A673 (cell line): ENCODE measurements at regions not wholly inside any gene's neighbourhood (a gene's known extent, or its start where the extent isn't known, plus 50 kb on each side); places are given as distances from the start of the nearest gene placed in this dataset.

ENCODE experiments used
- BruUV-seq: library from RNA; stranded (reverse); fragments of 400-500 nt; replicated peaks from 2 replicates; lab custom pipeline; 2021; lab: Mats Ljungman, UMichigan
- CTCF ChIA-PET: fragments of 300-600 bp; sonication (Branson Sonifier 250); formaldehyde crosslinking; loops from one replicate; lab custom pipeline; 2022; ENCODE audit warnings: antibody characterized with exemption; lab: Charles Lee
- POLR2A ChIA-PET: fragments of 300-600 bp; sonication (Branson Sonifier 250); formaldehyde crosslinking; loops from one replicate; lab custom pipeline; 2022; ENCODE audit warnings: antibody characterized with exemption; ENCODE audit not compliant: low non-redundant PET; lab: Charles Lee
- DNase-seq: peaks from one replicate; pipeline ENCODE4 v3.0.0-alpha.2; 2015; ENCODE audit warnings: low spot score
- H3K27ac ChIP-seq: fragments of 200-600 bp; sonication (generic); 2 replicates; pipeline ENCODE4 v1.5.1; 2016; ENCODE audit warnings: mixed run types, low read depth, mild to moderate bottlenecking, mixed read lengths, antibody characterized with exemption, low read length; ENCODE audit not compliant: poor library complexity, severe bottlenecking
- H3K27me3 ChIP-seq: fragments of 200-600 bp; sonication (generic); replicated peaks from 2 replicates; pipeline ENCODE4 v1.6.1; 2017; ENCODE audit warnings: mixed run types, low read depth, mild to moderate bottlenecking, mixed read lengths, antibody characterized with exemption, low read length; ENCODE audit not compliant: insufficient read depth, poor library complexity
- H3K36me3 ChIP-seq: fragments of 200-600 bp; sonication (generic); 2 replicates; pipeline ENCODE4 v1.6.1; 2016; ENCODE audit warnings: mixed run types, mild to moderate bottlenecking, mixed read lengths, antibody characterized with exemption, low read length; ENCODE audit not compliant: insufficient read depth, poor library complexity, severe bottlenecking
- H3K4me1 ChIP-seq: fragments of 200-600 bp; sonication (generic); 2 replicates; pipeline ENCODE4 v1.6.1; 2017; ENCODE audit warnings: mixed run types, mild to moderate bottlenecking, mixed read lengths, antibody characterized with exemption, low read length; ENCODE audit not compliant: insufficient read depth, poor library complexity, severe bottlenecking
- H3K4me3 ChIP-seq: fragments of 200-600 bp; sonication (generic); 2 replicates; pipeline ENCODE4 v1.5.1; 2016; ENCODE audit warnings: low read depth, mixed run types, mild to moderate bottlenecking, mixed read lengths, low read length; ENCODE audit not compliant: poor library complexity, severe bottlenecking
- H3K9me3 ChIP-seq: fragments of 200-600 bp; sonication (generic); 2 replicates; pipeline ENCODE4 v1.6.1; 2016; ENCODE audit warnings: mixed run types, low read depth, mild to moderate bottlenecking, mixed read lengths, antibody characterized with exemption, low read length; ENCODE audit not compliant: poor library complexity, severe bottlenecking
- EZH2 ChIP-seq: fragments of 200-600 bp; sonication (generic); IDR thresholded peaks from 2 replicates; pipeline ENCODE4 v1.6.1; 2017; ENCODE audit warnings: borderline replicate concordance, low read depth, mild to moderate bottlenecking, mixed read lengths, antibody characterized with exemption, low read length; ENCODE audit not compliant: poor library complexity, severe bottlenecking
- intact Hi-C: fragments of 100-400 bp; cut with micrococcal nuclease; formaldehyde crosslinking; loops from one replicate; pipeline ENCODE4 v1.10.0; 2022; ENCODE audit not compliant: unreplicated experiment
- TF ChIP-seq, protein P1 (sequence below): fragments of 300-800, 200-600 bp; sonication (generic); conservative IDR thresholded peaks from 2 replicates; pipeline ENCODE4 v1.5.1; 2017; ENCODE audit warnings: low read depth, mild to moderate bottlenecking, antibody characterized with exemption, low read length, moderate library complexity, mixed read lengths

DNA sequence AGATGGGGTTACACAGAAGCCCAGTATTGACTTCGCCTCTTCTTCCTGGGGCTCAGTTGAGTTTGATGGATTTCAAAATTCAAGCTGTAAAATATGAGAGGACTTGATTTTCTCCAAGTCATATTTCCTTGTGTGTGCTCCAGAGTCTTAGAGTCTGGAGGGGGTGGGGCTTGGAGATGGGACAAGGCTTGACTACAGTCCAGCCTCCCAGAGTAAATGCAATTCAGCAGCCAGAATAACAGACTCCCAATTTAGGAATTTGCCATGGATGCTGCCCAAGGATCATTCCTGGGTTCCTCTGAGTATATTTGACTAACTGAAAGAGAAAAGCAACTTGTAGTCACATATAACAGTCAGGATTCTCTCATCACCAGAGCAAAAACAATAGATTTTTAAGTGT, 53.7 kb upstream of the RBPJ start:
- ChIA-PET POLR2A (no interaction called here), CTCF (no interaction called here)
- BruUV-seq: no TSS peak
- Histone ChIP-seq H3K27ac (no peak overlapping the region), H3K9me3 (no peaks in the 10 kb centered on the region), H3K4me3 (no peak overlapping the region), H3K36me3 (no peaks in the 10 kb centered on the region), H3K4me1 (no peaks in the 10 kb centered on the region), H3K27me3 (no peaks in the 10 kb centered on the region)
- intact Hi-C loops: no loop called here
- TF ChIP-seq EZH2: no peak
- TF ChIP-seq, protein P1, sequence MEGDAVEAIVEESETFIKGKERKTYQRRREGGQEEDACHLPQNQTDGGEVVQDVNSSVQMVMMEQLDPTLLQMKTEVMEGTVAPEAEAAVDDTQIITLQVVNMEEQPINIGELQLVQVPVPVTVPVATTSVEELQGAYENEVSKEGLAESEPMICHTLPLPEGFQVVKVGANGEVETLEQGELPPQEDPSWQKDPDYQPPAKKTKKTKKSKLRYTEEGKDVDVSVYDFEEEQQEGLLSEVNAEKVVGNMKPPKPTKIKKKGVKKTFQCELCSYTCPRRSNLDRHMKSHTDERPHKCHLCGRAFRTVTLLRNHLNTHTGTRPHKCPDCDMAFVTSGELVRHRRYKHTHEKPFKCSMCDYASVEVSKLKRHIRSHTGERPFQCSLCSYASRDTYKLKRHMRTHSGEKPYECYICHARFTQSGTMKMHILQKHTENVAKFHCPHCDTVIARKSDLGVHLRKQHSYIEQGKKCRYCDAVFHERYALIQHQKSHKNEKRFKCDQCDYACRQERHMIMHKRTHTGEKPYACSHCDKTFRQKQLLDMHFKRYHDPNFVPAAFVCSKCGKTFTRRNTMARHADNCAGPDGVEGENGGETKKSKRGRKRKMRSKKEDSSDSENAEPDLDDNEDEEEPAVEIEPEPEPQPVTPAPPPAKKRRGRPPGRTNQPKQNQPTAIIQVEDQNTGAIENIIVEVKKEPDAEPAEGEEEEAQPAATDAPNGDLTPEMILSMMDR: no peak
- no peak for DNase-seq

- ChIA-PET POLR2A (no interaction called here), CTCF (no interaction called here)
- BruUV-seq: no TSS peak
- H3K9me3 ChIP-seq: no peaks in the 10 kb centered on the region
- TF ChIP-seq EZH2: no peak
- H3K36me3 ChIP-seq: no peaks in the 10 kb centered on the region
- no peaks in the 10 kb centered on the region for H3K4me1 ChIP-seq
- no peak for DNase-seq
- intact Hi-C loops: no loop called here
- H3K27me3 ChIP-seq: no peaks in the 10 kb centered on the region
- no peak overlapping the region for H3K4me3 ChIP-seq
- H3K27ac ChIP-seq: no peak overlapping the region
Measured at GRCh38 chr4:26268246-26268645, 52.6 kb upstream of the RBPJ start.

DNA sequence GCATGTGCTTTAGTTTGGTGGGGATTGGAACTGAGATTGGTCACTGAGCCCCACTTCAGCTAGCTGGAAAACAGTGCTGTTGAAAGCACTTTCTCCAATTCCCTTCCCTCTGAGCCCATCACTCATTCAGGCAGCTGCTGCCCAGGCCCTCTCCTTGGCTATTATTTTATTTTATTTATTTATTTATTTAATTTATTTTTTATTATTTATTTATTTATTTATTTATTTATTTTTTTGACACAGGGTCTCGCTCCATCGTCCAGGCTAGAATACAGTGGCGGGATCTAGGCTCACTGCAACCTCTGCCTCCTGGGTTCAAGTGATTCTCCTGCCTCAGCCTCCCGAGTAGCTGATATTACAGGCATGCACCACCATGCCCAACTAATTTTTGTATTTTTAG, 51.8 kb upstream of the RBPJ start:
- CTCF ChIA-PET: no interaction called here
- no peaks in the 10 kb centered on the region for H3K4me1 ChIP-seq
- no peaks in the 10 kb centered on the region for H3K9me3 ChIP-seq
- no peak overlapping the region for H3K4me3 ChIP-seq
- no peak for DNase-seq
- no peak for TF ChIP-seq EZH2
- TF ChIP-seq, protein P1: no peak
- no TSS peak for BruUV-seq
- POLR2A ChIA-PET: no interaction called here
- no peaks in the 10 kb centered on the region for H3K36me3 ChIP-seq
- no peaks in the 10 kb centered on the region for H3K27me3 ChIP-seq
- intact Hi-C loops: no loop called here
- no peak overlapping the region for H3K27ac ChIP-seq
